SIG-M5 treated with dmso at 0.1 percent for 504 hours (cell line): ENCODE measurements at regions not wholly inside any gene's neighbourhood (a gene's known extent, or its start where the extent isn't known, plus 50 kb on each side); places are given as distances from the start of the nearest gene placed in this dataset.

Source experiments
- DNase-seq: peaks from one replicate; lab custom pipeline; 2025; ENCODE audit not compliant: unreplicated experiment; lab: John Stamatoyannopoulos, UW

DNA sequence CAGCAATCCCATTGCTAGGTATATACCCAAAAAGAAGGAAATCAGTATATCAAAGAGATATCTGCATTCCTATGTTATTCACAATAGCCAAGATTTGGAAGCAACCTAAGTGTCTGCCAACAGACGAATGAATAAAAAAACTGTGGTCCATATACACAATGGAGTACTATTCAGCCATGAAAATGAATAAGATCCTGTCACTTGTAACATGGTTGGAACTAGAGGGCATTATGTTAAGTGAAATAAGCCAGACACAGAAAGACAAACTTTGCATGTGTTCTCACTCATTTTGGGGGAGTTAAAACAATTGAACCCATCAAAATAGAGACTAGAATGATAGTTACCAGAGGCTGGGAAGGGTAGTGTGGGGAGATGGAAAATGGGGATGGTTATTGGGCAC lies 323.5 kb upstream of the NFE2L3 start:
- no peak for DNase-seq

DNA sequence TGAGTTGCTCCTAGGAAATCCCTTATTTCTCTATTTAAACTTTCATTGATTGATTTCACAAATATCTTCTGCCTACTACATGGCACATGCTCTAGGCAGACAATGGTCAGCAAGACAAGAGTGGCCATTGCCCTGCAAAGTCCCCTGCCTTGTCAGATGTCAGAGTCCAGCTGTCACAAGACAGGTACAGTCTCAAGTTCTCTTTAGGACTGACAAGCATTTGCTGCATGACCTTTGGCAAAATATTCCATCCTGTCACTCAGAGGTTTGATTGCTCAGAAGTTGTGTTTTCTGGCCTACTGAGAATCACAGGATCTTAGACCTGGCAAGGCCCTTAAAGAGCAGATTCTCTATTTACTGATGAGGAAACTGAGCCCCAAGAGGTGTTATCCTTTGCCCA lies 322.3 kb upstream of the NFE2L3 start:
- no peak for DNase-seq

DNA sequence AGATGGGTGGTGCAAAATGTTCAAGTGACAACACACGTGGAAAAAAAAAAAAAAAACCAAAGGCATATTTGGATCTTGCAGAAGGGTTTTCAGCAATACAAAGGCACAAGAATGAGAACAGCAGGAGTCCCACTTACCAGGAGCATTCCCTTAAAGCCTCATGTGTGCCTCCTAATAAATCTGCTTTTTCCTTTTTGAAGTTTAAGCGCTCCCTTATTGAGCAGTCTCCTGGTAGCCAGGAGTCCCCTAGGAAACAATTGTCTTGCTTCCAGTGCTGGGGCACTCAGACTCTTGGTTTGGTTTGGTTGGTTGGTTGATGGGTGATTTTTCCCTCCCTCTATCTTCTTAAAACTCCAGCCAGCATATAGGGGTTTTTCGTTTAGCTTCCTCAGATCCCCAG lies 321.8 kb upstream of the NFE2L3 start:
- no peak for DNase-seq

- no peak for DNase-seq
Measured at GRCh38 chr7:25831062-25831691, 320.8 kb upstream of the NFE2L3 start.

GRCh38 chr7:25831831-25832411 lies 320.1 kb upstream of the NFE2L3 start:
- DNase-seq, result no peak

GRCh38 chr7:25832456-25832855 lies 319.5 kb upstream of the NFE2L3 start:
- DNase-seq, result no peak

GRCh38 chr7:25832929-25833328 lies 319.1 kb upstream of the NFE2L3 start:
- no peak for DNase-seq

DNA sequence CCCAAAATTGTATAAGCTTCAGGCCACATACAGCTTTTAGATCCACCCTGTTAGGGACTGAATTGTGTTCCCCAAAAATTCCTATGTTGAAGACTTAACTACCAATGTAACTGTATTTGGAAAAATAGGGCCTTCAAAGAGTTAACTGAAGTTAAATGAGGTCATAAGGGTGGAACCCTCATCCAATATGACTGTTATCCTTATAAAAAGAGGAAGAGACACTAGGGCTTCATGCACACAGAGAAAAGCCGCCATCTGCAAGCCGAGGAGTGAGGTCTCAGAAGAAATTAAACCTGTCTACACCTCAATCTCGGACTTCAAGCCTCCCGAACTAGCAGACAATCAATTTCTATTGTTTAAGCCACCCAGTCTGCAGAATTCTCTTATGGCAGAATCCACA lies 317.9 kb upstream of the NFE2L3 start:
- DNase-seq, result no peak

DNA sequence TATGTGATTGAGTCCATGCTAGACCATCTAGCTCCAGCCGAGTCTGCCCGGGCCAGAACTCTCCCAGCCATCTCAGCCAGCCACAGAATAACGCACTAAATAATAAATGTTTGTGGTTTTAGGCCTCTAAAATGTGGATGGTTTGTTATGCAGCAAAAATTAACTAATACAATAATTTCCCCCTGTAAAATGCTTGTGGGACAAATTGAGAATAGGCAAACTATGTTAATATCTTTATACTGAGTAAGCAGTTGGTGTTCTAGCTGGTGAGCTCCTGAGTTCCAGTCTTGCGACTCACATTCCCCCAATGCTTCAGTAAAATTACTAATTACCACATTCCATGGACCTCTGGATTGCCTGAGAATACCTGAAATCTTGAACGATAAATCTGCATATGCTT lies 316.8 kb upstream of the NFE2L3 start:
- DNase-seq, result no peak

DNA sequence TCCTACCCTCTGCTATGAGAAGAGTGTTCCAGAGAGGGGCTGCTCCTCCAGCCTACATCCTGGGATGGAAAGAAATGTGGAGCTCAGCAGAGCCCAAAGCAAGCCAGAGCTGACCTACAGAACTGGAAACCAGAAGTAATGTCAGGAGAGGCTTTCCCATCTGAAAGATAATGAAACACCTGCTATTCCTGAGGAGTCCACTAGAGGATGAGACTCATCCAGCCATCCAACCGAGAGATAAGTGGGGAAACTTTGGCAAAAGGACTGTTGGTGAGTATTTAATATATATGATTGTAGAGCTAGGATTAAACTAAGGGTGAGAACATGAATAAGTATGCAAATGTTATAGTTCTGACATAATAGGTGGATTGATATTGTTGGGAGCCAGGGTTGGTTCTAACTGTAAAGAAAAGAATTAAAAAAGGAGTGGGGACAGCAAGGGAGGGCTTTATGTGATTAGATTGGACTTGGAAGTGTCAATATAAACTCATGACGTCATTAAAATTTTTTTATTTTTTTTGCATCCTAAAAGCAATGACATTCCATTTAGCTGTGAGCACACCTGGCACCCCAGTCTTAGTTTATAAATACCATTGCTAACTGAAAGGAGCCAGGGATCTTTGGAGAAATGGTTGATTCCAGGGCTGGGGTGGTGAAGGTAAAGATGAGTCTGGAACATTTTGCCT lies 312.8 kb upstream of the NFE2L3 start:
- peak; percentile 26 for DNase-seq

GRCh38 chr7:25840209-25840792 lies 311.7 kb upstream of the NFE2L3 start:
- DNase-seq, result no peak

DNA sequence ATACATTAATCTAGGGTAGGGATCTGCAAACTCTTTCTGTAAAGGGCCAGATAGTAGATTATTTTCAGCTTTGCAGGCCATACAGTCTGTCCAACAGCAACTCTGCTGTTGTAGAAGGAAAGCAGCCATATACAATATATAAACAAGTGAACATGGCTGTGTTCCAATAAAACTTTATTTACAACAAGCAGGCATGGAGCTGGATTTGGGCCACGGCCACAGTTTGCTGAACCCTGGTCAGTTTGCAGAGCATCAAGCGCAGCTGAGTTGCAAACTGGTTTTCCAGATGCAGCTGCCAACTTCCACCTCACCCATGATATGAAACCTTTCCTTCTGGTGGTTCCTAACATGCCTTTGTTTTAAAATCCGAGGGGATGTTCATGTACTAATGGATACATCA lies 310.4 kb upstream of the NFE2L3 start:
- no peak for DNase-seq

- DNase-seq, result no peak
Measured at GRCh38 chr7:25842201-25842733, 309.7 kb upstream of the NFE2L3 start.

DNA sequence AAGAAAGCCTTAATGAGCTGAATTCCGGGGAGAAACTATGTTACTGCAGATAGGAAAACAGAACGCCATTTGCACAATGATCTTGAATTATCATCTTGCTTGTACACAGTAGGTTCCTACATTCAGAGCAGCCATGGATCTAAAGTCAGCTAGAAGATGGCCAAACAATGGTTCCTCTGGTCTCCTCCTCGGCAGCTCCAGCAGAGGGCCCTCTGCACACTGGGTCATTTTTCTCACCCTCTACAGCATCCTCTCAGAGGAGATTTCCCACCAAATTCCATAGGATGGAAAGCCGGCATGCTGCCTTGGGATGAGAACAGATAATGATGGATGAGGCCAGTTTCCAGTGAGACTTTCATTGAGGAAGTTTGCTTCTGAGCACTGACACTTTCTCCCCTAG lies 308.5 kb upstream of the NFE2L3 start:
- no peak for DNase-seq

- no peak for DNase-seq
Measured at GRCh38 chr7:25844102-25844870, 307.7 kb upstream of the NFE2L3 start.

DNA sequence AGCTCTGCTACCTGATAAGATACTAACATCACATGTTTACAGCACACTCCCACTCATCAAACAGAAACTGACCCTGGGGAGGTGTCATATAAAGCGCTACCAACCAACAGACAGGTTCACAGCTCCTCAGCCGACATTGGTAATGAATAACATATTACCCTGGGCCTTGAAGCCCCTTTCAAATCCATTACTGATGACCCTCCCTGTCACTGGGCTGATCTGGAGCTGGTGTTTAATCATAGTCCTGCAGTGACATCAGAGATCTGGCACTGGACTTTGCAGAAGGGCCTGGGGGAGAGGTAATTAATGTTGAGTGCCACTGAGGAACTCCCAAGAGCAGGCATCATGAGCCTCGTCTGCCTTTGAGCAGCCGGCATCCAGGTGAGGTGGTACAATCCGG lies 306.5 kb upstream of the NFE2L3 start:
- DNase-seq, result no peak

GRCh38 chr7:25846722-25847121 lies 305.3 kb upstream of the NFE2L3 start:
- no peak for DNase-seq

DNA sequence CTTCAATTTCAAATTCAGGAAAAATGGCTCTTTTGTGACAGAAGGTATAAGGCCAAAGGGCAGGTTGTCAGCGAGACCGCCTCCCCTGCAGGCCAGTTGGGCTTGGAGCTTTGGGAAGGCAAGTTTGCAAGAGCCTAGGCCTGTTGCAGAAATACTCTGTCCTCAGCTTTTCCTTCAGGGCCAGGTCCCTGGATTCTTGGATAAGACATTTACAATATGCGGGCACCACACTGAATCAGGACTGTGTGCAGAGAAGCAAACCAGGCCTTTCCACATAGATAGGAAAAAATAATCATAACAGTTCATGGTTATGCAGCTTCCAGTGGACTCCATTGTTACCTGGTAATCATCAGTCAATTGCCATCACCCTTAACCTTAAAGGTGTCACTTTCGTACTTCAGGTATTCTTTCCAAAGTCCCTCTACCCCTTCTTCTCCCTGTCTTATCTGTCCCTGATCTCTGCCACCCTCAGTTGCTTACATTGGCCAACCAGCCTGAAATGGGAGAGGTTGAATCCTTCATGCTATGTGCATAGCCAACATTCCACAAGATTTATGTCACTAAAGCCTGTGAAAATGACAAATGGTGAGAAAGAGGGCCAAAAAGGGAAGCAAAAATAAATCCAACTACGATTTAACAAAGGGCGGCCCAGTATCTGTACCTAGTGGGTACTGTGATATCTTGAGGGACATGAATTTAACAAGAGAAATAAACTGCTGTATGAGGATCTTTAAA lies 304.5 kb upstream of the NFE2L3 start:
- DNase-seq, result no peak

- DNase-seq, result no peak
Measured at GRCh38 chr7:25849500-25850184, 302.4 kb upstream of the NFE2L3 start.

DNA sequence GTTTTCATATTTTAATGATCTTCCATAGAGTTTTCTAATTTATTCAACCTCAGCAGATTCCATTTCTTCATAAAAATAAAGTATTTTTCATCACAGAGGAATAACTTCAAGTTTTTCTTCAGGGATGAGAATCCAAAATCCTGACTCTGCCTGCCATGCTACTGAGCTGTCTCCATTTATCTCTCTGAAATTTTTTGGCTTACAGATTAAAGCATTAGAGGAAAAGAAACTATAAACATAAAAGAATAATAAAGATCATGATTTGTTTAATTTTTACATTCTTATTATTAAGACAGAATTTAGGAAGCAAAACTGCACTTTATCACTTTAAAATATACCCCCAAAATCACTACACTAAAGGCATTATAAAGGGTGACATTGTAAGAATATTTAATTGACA lies 301.8 kb upstream of the NFE2L3 start:
- DNase-seq, result no peak
